Chondrocyte (in vitro differentiated cells): ENCODE measurements at regions not wholly inside any gene's neighbourhood (a gene's known extent, or its start where the extent isn't known, plus 50 kb on each side); places are given as distances from the start of the nearest gene placed in this dataset.
A peak's percentile ranks its signal among the peaks of the same experiment; 100 is the strongest.

Source experiments
- DNase-seq: peaks from one replicate; pipeline ENCODE4 v3.0.0; 2021; ENCODE audit warnings: mixed read lengths, low spot score
- H3K27ac Mint-ChIP-seq: one replicate; pipeline ENCODE4 v1.8.0; 2021; ENCODE audit warnings: mild to moderate bottlenecking, moderate library complexity, mixed read lengths; ENCODE audit not compliant: unreplicated experiment
- H3K27me3 Mint-ChIP-seq: 2 replicates; pipeline ENCODE4 v1.8.0; 2021; ENCODE audit warnings: low read depth, mixed read lengths
- H3K36me3 Mint-ChIP-seq: 2 replicates; pipeline ENCODE4 v1.8.0; 2021; ENCODE audit warnings: low read depth, mixed read lengths
- H3K4me1 Mint-ChIP-seq: 2 replicates; pipeline ENCODE4 v1.8.0; 2021; ENCODE audit warnings: low read depth, mild to moderate bottlenecking, mixed read lengths
- H3K4me3 Mint-ChIP-seq: one replicate; pipeline ENCODE4 v1.8.0; 2021; ENCODE audit warnings: mild to moderate bottlenecking, moderate library complexity, mixed read lengths; ENCODE audit not compliant: unreplicated experiment
- H3K9me3 Mint-ChIP-seq: 2 replicates; pipeline ENCODE4 v1.8.0; 2021; ENCODE audit warnings: low read depth, mixed read lengths
- CTCF ChIP-seq: fragments of 200-600 bp; sonication (generic); IDR thresholded peaks from 2 replicates; pipeline ENCODE4 v1.5.0; 2021; ENCODE audit warnings: antibody characterized with exemption, mild to moderate bottlenecking, moderate library complexity

- no peaks in the 10 kb centered on the region for H3K36me3 Mint-ChIP-seq
Observed at GRCh38 chr10:10462151-10462941, 555.3 kb upstream of the CELF2 start.

GRCh38 chr10:10471758-10472157, 545.9 kb upstream of the CELF2 start:
- H3K9me3 Mint-ChIP-seq = peaks cover 24% of the 10 kb centered on the region
- no peak overlapping the region for H3K4me3 Mint-ChIP-seq

More at GRCh38 chr10:10462151-10462941, 555.3 kb upstream of the CELF2 start:
- no peak for TF ChIP-seq CTCF
- DNase-seq = no peak
- no peaks in the 10 kb centered on the region for H3K9me3 Mint-ChIP-seq
- H3K4me3 Mint-ChIP-seq = no peak overlapping the region
- no peaks in the 10 kb centered on the region for H3K27me3 Mint-ChIP-seq
- no peak overlapping the region for H3K27ac Mint-ChIP-seq
- no peaks in the 10 kb centered on the region for H3K4me1 Mint-ChIP-seq

GRCh38 chr10:10475812-10476211, 541.9 kb upstream of the CELF2 start:
- Mint-ChIP-seq H3K4me3 (no peak overlapping the region), H3K36me3 (peaks cover 5% of the 10 kb centered on the region), H3K27ac (no peak overlapping the region), H3K4me1 (peaks cover 14% of the 10 kb centered on the region), H3K9me3 (peaks cover 15% of the 10 kb centered on the region), H3K27me3 (no peaks in the 10 kb centered on the region)
- no peak for TF ChIP-seq CTCF
- DNase-seq = no peak

More at GRCh38 chr10:10471758-10472157, 545.9 kb upstream of the CELF2 start:
- peaks cover 5% of the 10 kb centered on the region for H3K36me3 Mint-ChIP-seq
- TF ChIP-seq CTCF = no peak
- no peaks in the 10 kb centered on the region for H3K4me1 Mint-ChIP-seq
- DNase-seq = no peak
- no peaks in the 10 kb centered on the region for H3K27me3 Mint-ChIP-seq
- H3K27ac Mint-ChIP-seq = no peak overlapping the region

- DNase-seq = no peak
- peaks cover 14% of the 10 kb centered on the region for H3K4me1 Mint-ChIP-seq
- H3K36me3 Mint-ChIP-seq = peaks cover 2% of the 10 kb centered on the region
- no peak for TF ChIP-seq CTCF
- peak overlapping the region; percentile 58 for H3K27ac Mint-ChIP-seq
- no peaks in the 10 kb centered on the region for H3K27me3 Mint-ChIP-seq
- no peak overlapping the region for H3K4me3 Mint-ChIP-seq
- H3K9me3 Mint-ChIP-seq = peaks cover 7% of the 10 kb centered on the region
Observed at GRCh38 chr10:10477844-10478243, 539.8 kb upstream of the CELF2 start.

- H3K4me3 Mint-ChIP-seq = no peak overlapping the region
- H3K27me3 Mint-ChIP-seq = no peaks in the 10 kb centered on the region
- no peak for DNase-seq
- H3K9me3 Mint-ChIP-seq = peaks cover 4% of the 10 kb centered on the region
- TF ChIP-seq CTCF = no peak
- no peaks in the 10 kb centered on the region for H3K36me3 Mint-ChIP-seq
- no peak overlapping the region for H3K27ac Mint-ChIP-seq
- H3K4me1 Mint-ChIP-seq = peaks cover 14% of the 10 kb centered on the region
Observed at GRCh38 chr10:10479465-10479864, 538.2 kb upstream of the CELF2 start.
